Stimulated activated effector memory CD8-positive, alpha-beta T cell treated with anti-CD3 and anti-CD28 coated beads, Interleukin-12 subunit alpha, Interleukin-12 subunit beta, amount 100 ng/mL, for 72 hours (primary cell): ENCODE measurements at regions not wholly inside any gene's neighbourhood (a gene's known extent, or its start where the extent isn't known, plus 50 kb on each side); places are given as distances from the start of the nearest gene placed in this dataset.

ENCODE experiments used
- ATAC-seq: fragments of 150-1000 bp; cut with Tn5 transposase; 2 replicates; pipeline ENCODE4 v1.10.0; 2021
- DNase-seq, 2 donors: peaks; one replicate each; pipeline ENCODE4 v3.0.0; 2021 to 2022; ENCODE audit warnings: low spot score in 2 of 2
- H3K27ac Mint-ChIP-seq: one replicate; pipeline ENCODE4 v1.8.0; 2022; ENCODE audit warnings: mild to moderate bottlenecking, mixed read lengths
- H3K36me3 Mint-ChIP-seq: one replicate; pipeline ENCODE4 v1.8.0; 2022; ENCODE audit warnings: mild to moderate bottlenecking, mixed read lengths
- H3K4me1 Mint-ChIP-seq: one replicate; pipeline ENCODE4 v1.8.0; 2022; ENCODE audit warnings: mixed read lengths
- H3K4me3 Mint-ChIP-seq: one replicate; pipeline ENCODE4 v1.8.0; 2022; ENCODE audit warnings: mild to moderate bottlenecking, mixed read lengths
- H3K9me3 Mint-ChIP-seq: one replicate; pipeline ENCODE4 v1.8.0; 2022; ENCODE audit warnings: mixed read lengths

GRCh38 chr1:4959216-4959615, 304.8 kb downstream of the AJAP1 start:
- DNase-seq, result no peak
- H3K4me3 Mint-ChIP-seq, result no peak overlapping the region
- no peaks in the 10 kb centered on the region for H3K4me1 Mint-ChIP-seq
- peaks cover 4% of the 10 kb centered on the region for H3K9me3 Mint-ChIP-seq
- no peaks in the 10 kb centered on the region for H3K36me3 Mint-ChIP-seq
- ATAC-seq, result no peak
- H3K27ac Mint-ChIP-seq, result no peak overlapping the region

GRCh38 chr1:4957027-4957426, 302.6 kb downstream of the AJAP1 start:
- Mint-ChIP-seq H3K4me3 (no peak overlapping the region), H3K4me1 (no peaks in the 10 kb centered on the region), H3K9me3 (peaks cover 21% of the 10 kb centered on the region), H3K27ac (no peak overlapping the region), H3K36me3 (no peaks in the 10 kb centered on the region)
- ATAC-seq (no peak), DNase-seq (no peak)

- Mint-ChIP-seq H3K9me3 (peaks cover 21% of the 10 kb centered on the region), H3K27ac (no peak overlapping the region), H3K36me3 (no peaks in the 10 kb centered on the region), H3K4me3 (no peak overlapping the region), H3K4me1 (no peaks in the 10 kb centered on the region)
- DNase-seq (no peak), ATAC-seq (no peak)
Measured at GRCh38 chr1:4954392-4954791, 300.0 kb downstream of the AJAP1 start.

- ATAC-seq, result no peak
- H3K4me1 Mint-ChIP-seq, result no peaks in the 10 kb centered on the region
- H3K27ac Mint-ChIP-seq, result no peak overlapping the region
- no peak overlapping the region for H3K4me3 Mint-ChIP-seq
- H3K36me3 Mint-ChIP-seq, result no peaks in the 10 kb centered on the region
- peaks cover 21% of the 10 kb centered on the region for H3K9me3 Mint-ChIP-seq
- DNase-seq, result no peak
Measured at GRCh38 chr1:4951601-4952000, 297.2 kb downstream of the AJAP1 start.

GRCh38 chr1:4946343-4946742, 291.9 kb downstream of the AJAP1 start:
- H3K4me3 Mint-ChIP-seq, result no peak overlapping the region
- H3K27ac Mint-ChIP-seq, result no peak overlapping the region
- ATAC-seq (no peak), DNase-seq (no peak)
- H3K9me3 Mint-ChIP-seq, result no peaks in the 10 kb centered on the region
- H3K4me1 Mint-ChIP-seq, result no peaks in the 10 kb centered on the region
- H3K36me3 Mint-ChIP-seq, result no peaks in the 10 kb centered on the region

GRCh38 chr1:4944911-4945310, 290.5 kb downstream of the AJAP1 start:
- no peaks in the 10 kb centered on the region for H3K36me3 Mint-ChIP-seq
- DNase-seq, result no peak
- H3K9me3 Mint-ChIP-seq, result peaks cover 1% of the 10 kb centered on the region
- H3K4me3 Mint-ChIP-seq, result no peak overlapping the region
- no peak overlapping the region for H3K27ac Mint-ChIP-seq
- no peaks in the 10 kb centered on the region for H3K4me1 Mint-ChIP-seq
- ATAC-seq, result no peak

- Mint-ChIP-seq H3K36me3 (no peaks in the 10 kb centered on the region), H3K4me1 (no peaks in the 10 kb centered on the region), H3K27ac (no peak overlapping the region), H3K4me3 (no peak overlapping the region), H3K9me3 (peaks cover 10% of the 10 kb centered on the region)
- no peak for DNase-seq
- no peak for ATAC-seq
Measured at GRCh38 chr1:4944072-4944471, 289.7 kb downstream of the AJAP1 start.

- Mint-ChIP-seq H3K27ac (no peak overlapping the region), H3K4me3 (no peak overlapping the region), H3K4me1 (no peaks in the 10 kb centered on the region), H3K36me3 (no peaks in the 10 kb centered on the region), H3K9me3 (peaks cover 11% of the 10 kb centered on the region)
- DNase-seq (no peak), ATAC-seq (no peak)
Measured at GRCh38 chr1:4939266-4939665, 284.9 kb downstream of the AJAP1 start.

GRCh38 chr1:4937876-4938534, 283.6 kb downstream of the AJAP1 start:
- H3K27ac Mint-ChIP-seq, result no peak overlapping the region
- no peak for DNase-seq

GRCh38 chr1:4935807-4936206, 281.4 kb downstream of the AJAP1 start:
- ATAC-seq, result no peak
- no peak for DNase-seq
- H3K36me3 Mint-ChIP-seq, result no peaks in the 10 kb centered on the region
- no peaks in the 10 kb centered on the region for H3K4me1 Mint-ChIP-seq
- peaks cover 11% of the 10 kb centered on the region for H3K9me3 Mint-ChIP-seq
- no peak overlapping the region for H3K4me3 Mint-ChIP-seq
- no peak overlapping the region for H3K27ac Mint-ChIP-seq

More at GRCh38 chr1:4937876-4938534, 283.6 kb downstream of the AJAP1 start:
- ATAC-seq, result no peak
- peaks cover 11% of the 10 kb centered on the region for H3K9me3 Mint-ChIP-seq
- no peaks in the 10 kb centered on the region for H3K36me3 Mint-ChIP-seq
- no peak overlapping the region for H3K4me3 Mint-ChIP-seq
- H3K4me1 Mint-ChIP-seq, result no peaks in the 10 kb centered on the region

- Mint-ChIP-seq H3K27ac (no peak overlapping the region), H3K4me1 (no peaks in the 10 kb centered on the region), H3K4me3 (no peak overlapping the region), H3K9me3 (no peaks in the 10 kb centered on the region), H3K36me3 (no peaks in the 10 kb centered on the region)
- no peak for ATAC-seq
- DNase-seq, result no peak
Measured at GRCh38 chr1:4933232-4933631, 278.8 kb downstream of the AJAP1 start.

- Mint-ChIP-seq H3K4me3 (no peak overlapping the region), H3K27ac (no peak overlapping the region), H3K4me1 (no peaks in the 10 kb centered on the region), H3K9me3 (no peaks in the 10 kb centered on the region), H3K36me3 (no peaks in the 10 kb centered on the region)
- no peak for DNase-seq
- no peak for ATAC-seq
Measured at GRCh38 chr1:4932311-4933030, 278.1 kb downstream of the AJAP1 start.

- no peak for DNase-seq
Measured at GRCh38 chr1:4931486-4931885, 277.1 kb downstream of the AJAP1 start.

GRCh38 chr1:4928186-4928585, 273.8 kb downstream of the AJAP1 start:
- H3K4me3 Mint-ChIP-seq, result no peak overlapping the region
- ATAC-seq, result no peak
- H3K9me3 Mint-ChIP-seq, result no peaks in the 10 kb centered on the region
- no peaks in the 10 kb centered on the region for H3K36me3 Mint-ChIP-seq
- H3K4me1 Mint-ChIP-seq, result no peaks in the 10 kb centered on the region
- H3K27ac Mint-ChIP-seq, result no peak overlapping the region
- DNase-seq, result no peak

More at GRCh38 chr1:4931486-4931885, 277.1 kb downstream of the AJAP1 start:
- no peaks in the 10 kb centered on the region for H3K36me3 Mint-ChIP-seq
- H3K4me3 Mint-ChIP-seq, result no peak overlapping the region
- no peak for ATAC-seq
- no peak overlapping the region for H3K27ac Mint-ChIP-seq
- no peaks in the 10 kb centered on the region for H3K4me1 Mint-ChIP-seq
- no peaks in the 10 kb centered on the region for H3K9me3 Mint-ChIP-seq

- Mint-ChIP-seq H3K4me1 (no peaks in the 10 kb centered on the region), H3K36me3 (no peaks in the 10 kb centered on the region), H3K9me3 (peaks cover 4% of the 10 kb centered on the region), H3K27ac (no peak overlapping the region), H3K4me3 (no peak overlapping the region)
- no peak for ATAC-seq
- DNase-seq, result no peak
Measured at GRCh38 chr1:4924356-4924755, 269.9 kb downstream of the AJAP1 start.

- no peak for ATAC-seq
- Mint-ChIP-seq H3K27ac (no peak overlapping the region), H3K36me3 (no peaks in the 10 kb centered on the region), H3K4me1 (no peaks in the 10 kb centered on the region), H3K4me3 (no peak overlapping the region), H3K9me3 (peaks cover 8% of the 10 kb centered on the region)
- no peak for DNase-seq
Measured at GRCh38 chr1:4916610-4917009, 262.2 kb downstream of the AJAP1 start.
